BLaER1 treated with 17β-estradiol and CSF1 and Interleukin-3, amounts not matched to agents 10 nM and 100 nM (cell line): ENCODE measurements at regions not wholly inside any gene's neighbourhood (a gene's known extent, or its start where the extent isn't known, plus 50 kb on each side); places are given as distances from the start of the nearest gene placed in this dataset.

Source experiments
- H3K27ac ChIP-seq, 11 experiments: shearing (Covaris generic); formaldehyde crosslinking; 2 replicates each; pipeline ENCODE4 v1.8.1; 2022
- H3K27me3 ChIP-seq, 11 experiments: shearing (Covaris generic); formaldehyde crosslinking; 2 replicates each; pipeline ENCODE4 v1.8.1; 2022
- H3K36me3 ChIP-seq, 11 experiments: shearing (Covaris generic); formaldehyde crosslinking; 2 replicates each; pipeline ENCODE4 v1.8.1; 2022
- H3K4me1 ChIP-seq, 10 experiments: shearing (Covaris generic); formaldehyde crosslinking; 2 replicates each; pipeline ENCODE4 v1.8.1; 2022
- H3K4me2 ChIP-seq, 11 experiments: shearing (Covaris generic); formaldehyde crosslinking; 2 replicates each; pipeline ENCODE4 v1.8.1; 2022
- H3K4me3 ChIP-seq, 10 experiments: shearing (Covaris generic); formaldehyde crosslinking; 2 replicates each; pipeline ENCODE4 v1.8.1; 2022
- H3K9ac ChIP-seq, 11 experiments: shearing (Covaris generic); formaldehyde crosslinking; 2 replicates each; pipeline ENCODE4 v1.8.1; 2022
- H3K9me3 ChIP-seq, 11 experiments: shearing (Covaris generic); formaldehyde crosslinking; replicated peaks in 1 of 11; 2 replicates each; pipeline ENCODE4 v1.8.1; 2022
- H4K20me1 ChIP-seq, 11 experiments: shearing (Covaris generic); formaldehyde crosslinking; 2 replicates each; pipeline ENCODE4 v1.8.1; 2022
- Cebpa-rat ChIP-seq, 11 experiments: shearing (Covaris generic); IDR thresholded peaks; 2 replicates each; pipeline ENCODE4 v1.8.1; 2022

DNA sequence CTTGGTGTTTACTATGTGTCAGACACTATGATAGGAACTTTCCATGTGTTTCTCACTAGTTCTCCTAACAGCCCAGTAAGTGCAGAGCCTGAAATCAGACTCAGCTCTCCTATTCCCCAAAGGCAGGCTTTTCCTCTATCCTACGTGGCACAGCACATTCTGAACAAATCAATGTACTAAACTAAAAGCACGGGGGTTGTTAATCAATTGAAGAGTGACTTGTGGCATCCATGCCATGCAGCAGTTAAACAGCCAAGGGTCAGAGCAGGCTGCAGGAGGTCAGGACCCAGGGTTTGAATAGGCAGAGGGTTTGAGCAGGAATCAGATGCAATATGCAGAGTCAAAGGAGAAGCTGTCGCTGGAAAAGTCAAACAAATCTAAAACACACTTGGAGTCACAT, 289.7 kb upstream of the LDB2 start:
- H4K20me1 ChIP-seq: no peaks in the 10 kb centered on the region
- no peak overlapping the region for H3K9ac ChIP-seq
- H3K36me3 ChIP-seq: no peaks in the 10 kb centered on the region
- no peaks in the 10 kb centered on the region for H3K27me3 ChIP-seq
- no peak overlapping the region for H3K4me3 ChIP-seq
- H3K4me2 ChIP-seq: no peak overlapping the region
- H3K9me3 ChIP-seq: peaks cover 11 to 26% (median 18%) of the 10 kb centered on the region in 11 experiments
- no peak overlapping the region for H3K27ac ChIP-seq
- no peak for TF ChIP-seq Cebpa-rat (IDR thresholded peaks at IDR 0.05)
- H3K4me1 ChIP-seq: no peaks in the 10 kb centered on the region

DNA sequence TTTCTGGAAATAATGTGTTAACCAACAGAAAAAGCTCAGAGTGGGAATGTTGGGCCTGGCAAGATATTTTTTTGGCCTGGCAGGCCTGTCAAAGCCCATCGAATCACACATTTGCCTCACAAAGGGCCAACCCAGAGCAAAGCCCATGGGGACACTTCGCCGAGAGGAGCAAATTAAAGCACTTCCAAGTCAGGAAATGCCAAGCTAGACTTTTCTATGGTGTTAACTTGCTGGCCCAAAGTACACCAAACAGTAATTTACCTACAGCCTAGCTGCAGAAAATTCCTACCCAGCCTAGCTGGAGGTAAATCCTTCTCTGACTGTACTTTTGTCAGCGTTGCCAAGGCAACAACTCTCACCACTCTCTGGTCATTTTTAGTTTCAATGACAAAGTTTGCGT, 288.6 kb upstream of the LDB2 start:
- no peaks in the 10 kb centered on the region for H3K27me3 ChIP-seq
- H3K4me3 ChIP-seq: no peak overlapping the region
- no peaks in the 10 kb centered on the region for H4K20me1 ChIP-seq
- TF ChIP-seq Cebpa-rat (IDR thresholded peaks at IDR 0.05): no peak
- no peaks in the 10 kb centered on the region for H3K36me3 ChIP-seq
- peaks cover 11 to 22% (median 16%) of the 10 kb centered on the region in 11 experiments for H3K9me3 ChIP-seq
- H3K27ac ChIP-seq: no peak overlapping the region
- no peak overlapping the region for H3K9ac ChIP-seq
- H3K4me1 ChIP-seq: no peaks in the 10 kb centered on the region
- H3K4me2 ChIP-seq: no peak overlapping the region

DNA sequence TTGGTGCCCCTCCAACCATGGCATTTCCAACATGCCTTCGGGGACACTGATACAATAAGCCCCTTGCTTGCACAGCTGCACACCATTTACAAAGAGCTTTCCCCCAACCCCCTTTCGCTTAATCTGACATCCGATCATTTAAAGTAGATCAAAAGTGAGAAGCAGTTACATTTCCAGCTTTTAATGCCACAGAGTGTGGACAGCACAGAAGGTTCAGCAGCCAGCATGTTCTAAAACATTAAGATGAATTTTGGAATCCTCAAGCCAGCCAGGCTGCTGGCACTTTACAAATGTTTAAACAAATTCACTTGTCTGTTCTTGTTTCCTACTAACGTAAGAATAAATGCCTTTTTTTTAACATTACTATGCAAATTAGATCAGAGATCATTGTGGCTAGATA, 284.4 kb upstream of the LDB2 start:
- H3K4me2 ChIP-seq: no peak overlapping the region
- H3K9me3 ChIP-seq: no peaks in the 10 kb centered on the region
- H3K9ac ChIP-seq: no peak overlapping the region
- no peak for TF ChIP-seq Cebpa-rat (IDR thresholded peaks at IDR 0.05)
- H3K4me3 ChIP-seq: no peak overlapping the region
- no peaks in the 10 kb centered on the region for H3K4me1 ChIP-seq
- no peaks in the 10 kb centered on the region for H3K27me3 ChIP-seq
- no peaks in the 10 kb centered on the region for H3K36me3 ChIP-seq
- no peak overlapping the region for H3K27ac ChIP-seq
- no peaks in the 10 kb centered on the region for H4K20me1 ChIP-seq

DNA sequence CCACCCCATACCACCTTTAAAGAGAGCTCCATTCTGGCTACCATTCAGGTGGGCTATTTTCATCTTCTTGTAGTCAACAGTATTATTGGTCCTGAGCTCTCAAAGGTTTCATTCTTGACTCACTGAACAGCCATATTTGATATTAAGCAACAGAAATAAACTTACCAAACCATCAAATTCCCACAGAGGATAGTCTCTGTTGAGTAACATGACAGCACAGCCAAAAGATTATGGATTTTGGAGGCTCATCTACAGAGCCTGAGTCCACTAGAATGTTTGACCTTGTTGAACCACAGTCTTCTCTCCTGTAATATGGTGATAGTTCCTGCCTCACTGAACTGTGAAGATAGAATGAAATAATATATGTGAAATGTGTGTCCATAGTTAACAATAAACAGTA, 276.3 kb upstream of the LDB2 start:
- no peak overlapping the region for H3K4me2 ChIP-seq
- no peaks in the 10 kb centered on the region for H3K27me3 ChIP-seq
- H3K9me3 ChIP-seq: no peaks in the 10 kb centered on the region
- no peak overlapping the region for H3K27ac ChIP-seq
- no peaks in the 10 kb centered on the region for H4K20me1 ChIP-seq
- H3K9ac ChIP-seq: no peak overlapping the region
- no peak for TF ChIP-seq Cebpa-rat (IDR thresholded peaks at IDR 0.05)
- H3K4me3 ChIP-seq: no peak overlapping the region
- peaks cover 0 to 8% (median 6%) of the 10 kb centered on the region in 10 experiments; a peak in 10 of 20 replicates for H3K4me1 ChIP-seq
- no peaks in the 10 kb centered on the region for H3K36me3 ChIP-seq

DNA sequence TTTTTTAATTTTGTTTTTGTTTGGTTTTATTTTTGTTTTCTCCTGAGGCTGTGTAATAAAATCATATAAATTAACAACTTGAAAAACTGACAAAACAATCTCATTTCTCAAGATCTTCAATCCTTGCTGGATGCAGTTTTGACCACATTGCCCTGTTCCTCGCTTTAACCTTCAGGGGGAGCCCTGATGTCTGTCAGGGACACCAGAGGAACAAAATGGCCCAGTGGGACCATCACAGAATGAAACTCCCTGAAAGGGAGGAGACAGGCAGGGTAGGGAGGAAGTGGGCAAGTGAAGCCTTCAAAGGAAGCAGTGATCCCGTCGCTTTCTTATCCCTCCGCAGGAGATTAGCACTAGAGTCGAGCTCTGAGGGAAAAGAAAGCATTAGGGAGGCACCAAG, 274.9 kb upstream of the LDB2 start:
- Histone ChIP-seq H3K27me3 (no peaks in the 10 kb centered on the region), H3K4me2 (peak overlapping the region in 10 of 11 experiments; percentile 1 to 51 (median 23); a peak in 9 of 22 replicates), H3K9ac (no peak overlapping the region)

DNA sequence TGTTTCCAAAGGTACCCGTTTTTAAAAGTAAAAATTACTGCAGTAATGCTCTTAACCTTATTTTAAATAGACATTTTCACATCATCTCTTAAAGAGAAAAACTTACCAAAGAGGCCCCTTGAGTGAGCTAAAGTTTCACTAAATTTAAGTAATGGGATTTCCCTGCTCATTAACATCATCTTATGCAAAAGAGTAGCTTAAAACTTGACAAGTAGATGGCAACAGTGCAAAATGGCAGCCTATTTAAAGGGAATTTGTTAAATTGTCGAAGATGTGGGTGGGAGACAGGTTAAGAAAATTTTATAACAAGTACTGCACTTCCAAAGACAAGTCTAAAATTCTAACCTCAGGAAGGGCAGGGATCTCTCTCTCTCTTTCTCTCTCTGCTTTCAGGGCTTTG, 271.7 kb upstream of the LDB2 start:
- no peaks in the 10 kb centered on the region for H3K36me3 ChIP-seq
- no peak for TF ChIP-seq Cebpa-rat (IDR thresholded peaks at IDR 0.05)
- H3K27ac ChIP-seq: no peak overlapping the region
- H3K4me1 ChIP-seq: peaks cover 8 to 27% (median 18%) of the 10 kb centered on the region in 10 experiments
- no peaks in the 10 kb centered on the region for H3K9me3 ChIP-seq
- H3K9ac ChIP-seq: no peak overlapping the region
- H3K27me3 ChIP-seq: no peaks in the 10 kb centered on the region
- no peak overlapping the region for H3K4me3 ChIP-seq
- H4K20me1 ChIP-seq: no peaks in the 10 kb centered on the region
- H3K4me2 ChIP-seq: no peak overlapping the region

More for the DNA sequence above, 274.9 kb upstream of the LDB2 start:
- TF ChIP-seq Cebpa-rat (IDR thresholded peaks at IDR 0.05): no peak
- Histone ChIP-seq H3K4me1 (peaks cover 7 to 20% (median 14%) of the 10 kb centered on the region in 10 experiments), H4K20me1 (no peaks in the 10 kb centered on the region), H3K36me3 (no peaks in the 10 kb centered on the region), H3K4me3 (no peak overlapping the region), H3K27ac (no peak overlapping the region), H3K9me3 (no peaks in the 10 kb centered on the region)

DNA sequence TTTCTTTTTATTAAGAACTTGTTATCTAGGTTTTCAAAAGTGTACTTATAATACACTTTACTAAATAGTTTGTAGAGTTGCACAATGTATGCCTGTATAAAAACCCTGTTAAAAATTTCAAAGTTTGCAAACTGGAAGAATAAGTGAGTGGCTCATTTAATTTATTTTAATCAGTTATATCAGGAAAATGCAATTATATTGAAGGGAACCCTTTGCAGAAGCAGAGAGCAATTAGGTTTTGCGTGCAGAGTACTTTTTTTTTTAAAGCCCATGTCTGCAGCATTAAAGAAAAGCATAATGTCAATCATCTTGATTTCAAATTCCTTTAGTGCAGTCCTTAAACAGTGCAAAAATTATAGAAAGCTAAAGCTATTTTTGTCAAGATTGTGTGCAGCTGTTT, 271.3 kb upstream of the LDB2 start:
- no peak overlapping the region for H3K27ac ChIP-seq
- H3K4me3 ChIP-seq: no peak overlapping the region
- H3K4me2 ChIP-seq: no peak overlapping the region; a peak in 1 of 22 replicates
- no peaks in the 10 kb centered on the region for H3K27me3 ChIP-seq
- peaks cover 8 to 27% (median 18%) of the 10 kb centered on the region in 10 experiments for H3K4me1 ChIP-seq
- TF ChIP-seq Cebpa-rat (IDR thresholded peaks at IDR 0.05): no peak
- no peak overlapping the region for H3K9ac ChIP-seq
- H3K9me3 ChIP-seq: no peaks in the 10 kb centered on the region
- H3K36me3 ChIP-seq: no peaks in the 10 kb centered on the region
- H4K20me1 ChIP-seq: no peaks in the 10 kb centered on the region

DNA sequence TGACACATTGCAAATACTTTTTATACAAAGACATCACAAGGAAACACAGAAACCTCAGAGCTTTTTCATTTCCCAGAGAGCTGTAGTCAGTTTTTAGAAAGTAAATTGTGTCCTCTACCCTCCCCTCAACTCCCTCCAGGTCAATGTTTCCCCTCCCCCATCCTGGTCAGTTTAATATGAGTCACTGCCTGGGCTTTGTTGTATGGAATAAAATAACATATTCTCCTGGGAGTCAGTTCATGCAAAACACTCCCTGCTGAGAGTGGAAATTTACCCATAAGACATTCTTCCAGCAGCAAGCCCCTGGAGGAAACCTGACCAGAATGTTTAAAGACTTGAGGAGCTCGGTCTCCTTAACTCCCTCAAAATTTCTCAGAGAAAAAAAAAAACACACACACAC, 270.1 kb upstream of the LDB2 start:
- peaks cover 8 to 27% (median 17%) of the 10 kb centered on the region in 10 experiments for H3K4me1 ChIP-seq
- TF ChIP-seq Cebpa-rat (IDR thresholded peaks at IDR 0.05): no peak
- H3K9me3 ChIP-seq: peaks cover 0 to 10% (median 7%) of the 10 kb centered on the region in 11 experiments; a peak in 18 of 22 replicates
- no peak overlapping the region for H3K4me3 ChIP-seq
- no peaks in the 10 kb centered on the region for H4K20me1 ChIP-seq
- H3K27me3 ChIP-seq: no peaks in the 10 kb centered on the region
- H3K9ac ChIP-seq: 0 out of 22 replicates have a peak overlapping the region, but pooled peaks of 1 of the 11 experiments have one; percentile 17
- H3K36me3 ChIP-seq: no peaks in the 10 kb centered on the region
- H3K27ac ChIP-seq: peak overlapping the region in 3 of 11 experiments; percentile 12 to 36 (median 23); a peak in 3 of 22 replicates
- peak overlapping the region; percentile 49 to 68 (median 57); a peak in 21 of 22 replicates for H3K4me2 ChIP-seq

DNA sequence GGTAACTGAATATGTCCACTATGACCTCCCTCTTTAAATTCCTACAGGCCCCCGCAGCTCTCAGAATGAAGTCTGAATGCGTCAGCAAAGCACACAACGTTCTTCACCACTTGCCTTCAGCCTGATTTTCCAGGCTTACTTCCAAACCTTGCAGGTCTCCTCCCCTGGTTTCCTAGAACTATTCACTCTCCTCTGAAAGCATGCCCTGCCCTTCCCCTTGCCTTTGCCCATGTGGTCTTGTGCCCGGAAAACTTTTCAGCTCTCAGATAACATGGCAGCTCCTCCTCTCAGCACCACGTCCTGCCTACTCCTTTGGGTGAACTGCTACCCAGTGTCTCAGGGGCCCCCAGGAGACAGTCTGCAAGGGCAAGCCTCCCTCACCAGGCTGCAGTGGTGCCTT, 268.5 kb upstream of the LDB2 start:
- H3K9me3 ChIP-seq: peaks cover 9 to 24% (median 23%) of the 10 kb centered on the region in 11 experiments
- TF ChIP-seq Cebpa-rat (IDR thresholded peaks at IDR 0.05): no peak
- H3K36me3 ChIP-seq: no peaks in the 10 kb centered on the region
- H4K20me1 ChIP-seq: no peaks in the 10 kb centered on the region
- no peak overlapping the region for H3K9ac ChIP-seq
- H3K4me3 ChIP-seq: no peak overlapping the region
- H3K27ac ChIP-seq: no peak overlapping the region
- H3K27me3 ChIP-seq: no peaks in the 10 kb centered on the region
- H3K4me2 ChIP-seq: no peak overlapping the region
- peaks cover 8 to 21% (median 12%) of the 10 kb centered on the region in 10 experiments; a peak in 18 of 20 replicates for H3K4me1 ChIP-seq

DNA sequence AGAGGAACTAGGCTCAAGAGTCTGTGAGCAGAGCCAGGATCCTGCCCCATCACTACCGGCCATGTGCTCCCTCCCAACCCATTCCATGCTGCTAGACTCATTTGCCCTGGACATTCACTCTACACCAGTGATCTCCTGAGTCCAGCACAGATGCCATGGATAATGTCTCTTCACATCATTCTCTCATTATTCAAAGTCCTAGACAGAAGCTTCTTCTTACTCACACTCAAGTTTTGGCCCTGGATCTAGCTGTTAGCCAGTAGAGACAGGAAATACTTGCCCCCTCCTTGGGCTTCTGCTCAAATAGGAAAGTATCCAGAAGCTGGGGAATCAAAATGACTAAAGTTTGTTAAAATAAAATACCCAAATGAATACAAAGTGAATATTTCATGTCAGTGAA, 266.8 kb upstream of the LDB2 start:
- Histone ChIP-seq H3K36me3 (no peaks in the 10 kb centered on the region), H3K4me2 (no peak overlapping the region), H3K9me3 (peaks cover 17 to 39% (median 32%) of the 10 kb centered on the region in 11 experiments), H3K4me1 (peaks cover 8 to 21% (median 12%) of the 10 kb centered on the region in 10 experiments; a peak in 18 of 20 replicates), H3K4me3 (no peak overlapping the region), H3K27me3 (no peaks in the 10 kb centered on the region), H3K9ac (no peak overlapping the region), H3K27ac (no peak overlapping the region), H4K20me1 (no peaks in the 10 kb centered on the region)
- no peak for TF ChIP-seq Cebpa-rat (IDR thresholded peaks at IDR 0.05)
